K562 (cell line): ENCODE measurements at regions not wholly inside any gene's neighbourhood (a gene's known extent, or its start where the extent isn't known, plus 50 kb on each side); places are given as distances from the start of the nearest gene placed in this dataset.

ENCODE experiments used
- ATAC-seq: fragments of 200-7000 bp; cut with Tn5 transposase; 3 replicates; pipeline ENCODE4 v1.9.1; 2020; ENCODE audit warnings: moderate library complexity
- BruUV-seq: library from RNA; stranded (reverse); fragments of 400-500 nt; replicated peaks from 2 replicates; lab custom pipeline; 2021; lab: Mats Ljungman, UMichigan
- CTCF ChIA-PET: fragments of 300-600 bp; formaldehyde crosslinking; extraction: SDS; loops from one replicate; lab custom pipeline; 2021; ENCODE audit warnings: low intra/inter-chr PET ratio; lab: Yijun Ruan, JAX
- POLR2A ChIA-PET: fragments of 300-600, 350-650 bp; sonication (Branson Sonifier 250); formaldehyde crosslinking; extraction: SDS; loops from one replicate; lab custom pipeline; 2021; ENCODE audit warnings: antibody characterized with exemption, inconsistent platforms; lab: Yijun Ruan, JAX
- DNase-seq, 4 experiments: peaks; one replicate each; pipeline versions ENCODE4 v3.0.0 to v3.0.0-alpha.2; 2011 to 2018; ENCODE audit warnings: low spot score in 3 of 4, mixed read lengths in 3 of 4; ENCODE audit errors: extremely low read depth in 1 of 4
- FAIRE-seq: peaks from 2 replicates; lab custom pipeline; 2011; peaks lifted over from hg19 to GRCh38; lab: Jason Lieb, UNC
- H2AFZ ChIP-seq: 2 replicates; pipeline ENCODE4 v1.6.0; 2011; ENCODE audit warnings: low read depth, low read length, control low read depth, inconsistent platforms
- H3K27ac ChIP-seq: fragments of 200-600 bp; 3 replicates; pipeline ENCODE4 v1.8.0; 2011; ENCODE audit warnings: low read depth, mild to moderate bottlenecking, control low read depth, inconsistent platforms, low read length, moderate library complexity, mixed read lengths; ENCODE audit errors: extremely low read depth
- H3K27me3 ChIP-seq, 2 experiments: fragments of 300-600 bp in 1 of 2; 2 replicates in 1 of 2; 3 replicates in 1 of 2; pipeline versions ENCODE4 v1.6.0 to v1.8.0; 2011; ENCODE audit warnings: inconsistent platforms in 2 of 2, low read length in 2 of 2, mild to moderate bottlenecking in 1 of 2, mixed read lengths in 1 of 2, moderate library complexity in 1 of 2; ENCODE audit not compliant: control insufficient read depth in 2 of 2, insufficient read depth in 2 of 2
- H3K36me3 ChIP-seq: fragments of 300-600 bp; 3 replicates; pipeline ENCODE4 v1.8.0; 2011; ENCODE audit warnings: mild to moderate bottlenecking, low read length, inconsistent platforms; ENCODE audit not compliant: control insufficient read depth, insufficient read depth
- H3K4me1 ChIP-seq, 2 experiments: fragments of 200-600 bp in 1 of 2; replicated peaks in 1 of 2; 2 replicates in 1 of 2; 3 replicates in 1 of 2; pipeline versions ENCODE4 v1.5.1 to v1.8.0; 2011; ENCODE audit warnings: inconsistent platforms in 2 of 2, low read length in 2 of 2, mild to moderate bottlenecking in 1 of 2, mixed read lengths in 1 of 2, moderate library complexity in 1 of 2; ENCODE audit not compliant: control insufficient read depth in 2 of 2, insufficient read depth in 2 of 2
- H3K4me2 ChIP-seq: 2 replicates; pipeline ENCODE4 v1.6.1; 2011; ENCODE audit warnings: low read length, control low read depth, inconsistent platforms, mixed read lengths; ENCODE audit not compliant: insufficient read depth
- H3K4me3 ChIP-seq: fragments of 200-600 bp; sonication (generic), shearing (Covaris generic); 2 replicates; pipeline ENCODE4 v1.5.1; 2016; ENCODE audit warnings: control low read depth, inconsistent platforms
- H3K79me2 ChIP-seq: fragments of 200-600 bp; 3 replicates; pipeline ENCODE4 v1.8.0; 2011; ENCODE audit warnings: low read length, inconsistent platforms; ENCODE audit not compliant: control insufficient read depth, insufficient read depth
- H3K9ac ChIP-seq, 2 experiments: 2 replicates each; pipeline versions ENCODE4 v1.6.0 to v1.6.1; 2011; ENCODE audit warnings: low read depth in 2 of 2, low read length in 2 of 2, control low read depth in 1 of 2, inconsistent platforms in 1 of 2, mild to moderate bottlenecking in 1 of 2, mixed read lengths in 1 of 2; ENCODE audit not compliant: insufficient read depth in 1 of 2
- H3K9me1 ChIP-seq: one replicate; pipeline ENCODE4 v1.6.0; 2011; ENCODE audit warnings: inconsistent platforms, mild to moderate bottlenecking, low read length, moderate library complexity; ENCODE audit not compliant: control insufficient read depth, insufficient read depth
- H3K9me3 ChIP-seq: replicated peaks from 2 replicates; pipeline ENCODE4 v1.5.1; 2011; ENCODE audit warnings: low read depth, low read length, inconsistent platforms; ENCODE audit not compliant: control insufficient read depth, insufficient read depth
- H4K20me1 ChIP-seq: replicated peaks from 2 replicates; pipeline ENCODE4 v1.6.1; 2011; ENCODE audit warnings: low read length, inconsistent platforms, mixed read lengths; ENCODE audit not compliant: control insufficient read depth, insufficient read depth
- E2F5 ChIP-seq: sonication (generic); formaldehyde crosslinking; IDR thresholded peaks from 2 replicates; pipeline ENCODE4 v1.8.0; 2022; ENCODE audit warnings: mild to moderate bottlenecking, missing genetic modification reagents
- FOXO4 ChIP-seq: fragments of 450-650 bp; formaldehyde crosslinking; IDR thresholded peaks from 2 replicates; pipeline ENCODE4 v1.4.0; 2020; ENCODE audit warnings: mild to moderate bottlenecking, moderate library complexity
- KLF1 ChIP-seq: fragments of 450-650 bp; IDR thresholded peaks from 2 replicates; pipeline ENCODE4 v1.6.1; 2016; ENCODE audit warnings: missing genetic modification characterization, missing compliant biosample characterization
- PHF21A ChIP-seq: fragments of 450-650 bp; IDR thresholded peaks from 2 replicates; pipeline ENCODE4 v1.6.1; 2017; ENCODE audit warnings: low read depth, borderline replicate concordance
- RAD51 ChIP-seq: fragments of 450-650 bp; IDR thresholded peaks from 2 replicates; pipeline ENCODE4 v1.7.1; 2016; ENCODE audit warnings: low read depth, mild to moderate bottlenecking, borderline replicate concordance
- ZFP36 ChIP-seq: fragments of 150-350 bp; IDR thresholded peaks from 2 replicates; pipeline ENCODE4 v1.6.1; 2018; ENCODE audit warnings: low read length, low read depth; ENCODE audit not compliant: partially characterized antibody
- WGBS: fragments of 100-300 bp; shearing (Covaris generic); methylation state at CpG from one replicate; pipeline ENCODE4 v1.1.6; 2016; ENCODE audit warnings: low coverage, mixed read lengths; ENCODE audit not compliant: insufficient coverage; ENCODE audit errors: missing lambda C conversion rate; 5-methylcytosine and 5-hydroxymethylcytosine counted together
- in situ Hi-C: fragments of 300-500 bp; cut with MboI; formaldehyde crosslinking; loops from 4 replicates; pipeline ENCODE4 v1.15.0; 2018; ENCODE audit warnings: inconsistent platforms, mixed read lengths
- intact Hi-C: fragments of 100-400 bp; cut with micrococcal nuclease; formaldehyde crosslinking; loops from 2 replicates; pipeline ENCODE4 v1.14.2; 2022

- peaks cover 44 to 94% of the 10 kb centered on the region in 2 experiments for H3K27me3 ChIP-seq
- FAIRE-seq (no peak), DNase-seq (no peak), ATAC-seq (no peak)
- intact Hi-C loops (no loop called here), in situ Hi-C loops (no loop called here)
- no peaks in the 10 kb centered on the region for H3K79me2 ChIP-seq
- H3K9me3 ChIP-seq = no peaks in the 10 kb centered on the region
- ChIA-PET POLR2A (no interaction called here), CTCF (no interaction called here)
- no peak overlapping the region for H3K27ac ChIP-seq
- H3K4me3 ChIP-seq = no peak overlapping the region
- no TSS peak for BruUV-seq
- no peaks in the 10 kb centered on the region for H3K9me1 ChIP-seq
- H4K20me1 ChIP-seq = peaks cover 15% of the 10 kb centered on the region; the same call in 1 of the 2 replicates
- no peak overlapping the region for H2AFZ ChIP-seq
- H3K36me3 ChIP-seq = no peaks in the 10 kb centered on the region
- no peak overlapping the region for H3K9ac ChIP-seq
- 3% methylated on average over 6 of the region's 6 CpGs for WGBS
- TF ChIP-seq ZFP36 = no peak
- peaks cover 0 to 13% of the 10 kb centered on the region in 2 experiments; a peak in 1 of 5 replicates for H3K4me1 ChIP-seq
- H3K4me2 ChIP-seq = no peak overlapping the region
These were observed 230.1 kb downstream of the ERMARD start for GRCh38 chr6:169981568-169981967.

DNA sequence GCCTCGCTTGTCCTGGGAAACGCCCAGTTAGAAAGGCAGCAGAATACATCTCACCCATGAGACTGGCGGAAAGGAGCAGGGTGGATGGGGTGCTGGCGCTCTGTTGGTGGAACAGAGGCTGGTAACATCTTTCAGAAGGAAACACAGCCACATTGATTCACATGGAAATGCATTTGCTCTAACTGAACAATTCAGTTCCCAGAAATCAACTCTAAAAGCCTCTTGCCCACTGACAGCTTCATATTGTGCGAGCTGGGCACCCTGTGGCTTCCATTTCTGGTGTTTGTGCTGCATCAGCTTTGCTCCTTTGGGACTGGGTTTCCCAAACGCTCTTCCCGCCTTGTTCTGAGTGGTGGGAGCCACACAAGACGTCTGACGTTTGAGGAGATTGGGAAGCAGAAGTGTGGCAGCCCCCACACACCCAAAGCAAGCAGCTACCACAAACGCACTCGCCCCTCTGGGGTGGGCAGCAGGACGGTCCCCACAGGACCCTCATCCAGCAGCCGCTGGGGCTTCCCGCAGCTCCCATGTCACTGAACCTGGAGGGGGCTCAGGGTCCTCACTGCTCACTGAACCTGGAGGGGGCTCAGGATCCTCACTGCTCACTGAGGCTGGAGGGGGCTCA lies 229.5 kb downstream of the ERMARD start:
- BruUV-seq = no TSS peak
- 1% methylated on average over 14 of the region's 14 CpGs for WGBS
- in situ Hi-C loops = no loop called here

More for the DNA sequence above, 229.5 kb downstream of the ERMARD start:
- TF ChIP-seq KLF1 (tag) (no peak), RAD51 (no peak), FOXO4 (CRISPR knock-in tag) (no peak), E2F5 (no peak), PHF21A (no peak)
- no peak overlapping the region for H2AFZ ChIP-seq
- H3K27me3 ChIP-seq = peaks cover 44 to 94% of the 10 kb centered on the region in 2 experiments
- no peak overlapping the region for H3K4me3 ChIP-seq
- no peaks in the 10 kb centered on the region for H3K36me3 ChIP-seq
- ATAC-seq = no peak
- intact Hi-C loops = no loop called here
- ChIA-PET CTCF (no interaction called here), POLR2A (interaction anchor here (0.6 to 0.7 kb wide), 2 partner anchors 15 to 18 kb away, joined by 3 read pairs; no protein-coding TSS in a partner anchor)
- no peaks in the 10 kb centered on the region for H3K9me3 ChIP-seq
- FAIRE-seq = no peak
- no peaks in the 10 kb centered on the region for H3K9me1 ChIP-seq
- peaks cover 15% of the 10 kb centered on the region; the same call in 1 of the 2 replicates for H4K20me1 ChIP-seq
- H3K4me1 ChIP-seq = peaks cover 0 to 12% of the 10 kb centered on the region in 2 experiments; a peak in 1 of 5 replicates
- H3K4me2 ChIP-seq = no peak overlapping the region
- no peak for DNase-seq
- no peaks in the 10 kb centered on the region for H3K79me2 ChIP-seq
- no peak overlapping the region for H3K27ac ChIP-seq
- no peak overlapping the region for H3K9ac ChIP-seq
